Progenitor cell of endocrine pancreas (in vitro differentiated cells): ENCODE measurements at regions not wholly inside any gene's neighbourhood (a gene's known extent, or its start where the extent isn't known, plus 50 kb on each side); places are given as distances from the start of the nearest gene placed in this dataset.
"Not testable (repeated sequence)": the region's sequence is repeated elsewhere in the genome, so short reads cannot be mapped to it uniquely, and the experiment has no call there.

Experiments
- DNase-seq: peaks from one replicate; pipeline ENCODE4 v3.0.0; 2021; ENCODE audit warnings: low spot score; ENCODE audit not compliant: unreplicated experiment
- H3K27ac Mint-ChIP-seq: 2 replicates; pipeline ENCODE4 v1.8.0; 2021; ENCODE audit warnings: mild to moderate bottlenecking, moderate library complexity, mixed read lengths
- H3K27me3 Mint-ChIP-seq: 2 replicates; pipeline ENCODE4 v1.8.0; 2021; ENCODE audit warnings: mixed read lengths
- H3K36me3 Mint-ChIP-seq: 2 replicates; pipeline ENCODE4 v1.8.0; 2022; ENCODE audit warnings: mixed read lengths; ENCODE audit not compliant: insufficient read depth
- H3K4me1 Mint-ChIP-seq: 2 replicates; pipeline ENCODE4 v1.8.0; 2021; ENCODE audit warnings: low read depth, mixed read lengths
- H3K4me3 Mint-ChIP-seq: 2 replicates; pipeline ENCODE4 v1.8.0; 2021; ENCODE audit warnings: low read depth, mild to moderate bottlenecking, moderate library complexity, mixed read lengths
- H3K9me3 Mint-ChIP-seq: 2 replicates; pipeline ENCODE4 v1.8.0; 2021; ENCODE audit warnings: low read depth, mixed read lengths
- CTCF ChIP-seq: fragments of 200-600 bp; sonication (generic); IDR thresholded peaks from one replicate; pipeline ENCODE4 v1.5.0; 2021; ENCODE audit warnings: antibody characterized with exemption, mild to moderate bottlenecking; ENCODE audit not compliant: unreplicated experiment

GRCh38 chr5:105865834-105866233 is 1804.9 kb downstream of the EFNA5 start:
- Mint-ChIP-seq H3K4me3 (no peak overlapping the region), H3K36me3 (peaks cover 4% of the 10 kb centered on the region), H3K27me3 (no peaks in the 10 kb centered on the region), H3K27ac (no peak overlapping the region), H3K4me1 (no peaks in the 10 kb centered on the region), H3K9me3 (peaks cover 31% of the 10 kb centered on the region)
- no peak for TF ChIP-seq CTCF
- no peak for DNase-seq

GRCh38 chr5:105859350-105859749 is 1811.4 kb downstream of the EFNA5 start:
- H3K4me3 Mint-ChIP-seq, H3K27me3 Mint-ChIP-seq, H3K36me3 Mint-ChIP-seq, H3K27ac Mint-ChIP-seq, H3K4me1 Mint-ChIP-seq, DNase-seq: not testable (repeated sequence)
- H3K9me3 Mint-ChIP-seq, result peaks cover 32% of the 10 kb centered on the region

- DNase-seq, result no peak
- no peak for TF ChIP-seq CTCF
- no peaks in the 10 kb centered on the region for H3K9me3 Mint-ChIP-seq
- no peaks in the 10 kb centered on the region for H3K27me3 Mint-ChIP-seq
- no peaks in the 10 kb centered on the region for H3K4me1 Mint-ChIP-seq
- H3K4me3 Mint-ChIP-seq, result no peak overlapping the region
- H3K27ac Mint-ChIP-seq, result no peak overlapping the region
- H3K36me3 Mint-ChIP-seq, result no peaks in the 10 kb centered on the region
Observed at GRCh38 chr5:105849701-105850100, 1821.0 kb downstream of the EFNA5 start.

- no peak overlapping the region for H3K27ac Mint-ChIP-seq
- DNase-seq, result no peak
- H3K4me3 Mint-ChIP-seq, result no peak overlapping the region
- no peaks in the 10 kb centered on the region for H3K36me3 Mint-ChIP-seq
- no peaks in the 10 kb centered on the region for H3K27me3 Mint-ChIP-seq
- H3K4me1 Mint-ChIP-seq, result no peaks in the 10 kb centered on the region
- TF ChIP-seq CTCF, result no peak
- H3K9me3 Mint-ChIP-seq, result peaks cover 4% of the 10 kb centered on the region
Observed at GRCh38 chr5:105840800-105841199, 1829.9 kb downstream of the EFNA5 start.

- H3K36me3 Mint-ChIP-seq, result no peaks in the 10 kb centered on the region
- no peak for TF ChIP-seq CTCF
- H3K4me1 Mint-ChIP-seq, result no peaks in the 10 kb centered on the region
- H3K27ac Mint-ChIP-seq, result no peak overlapping the region
- H3K4me3 Mint-ChIP-seq, result no peak overlapping the region
- DNase-seq, result no peak
- peaks cover 4% of the 10 kb centered on the region for H3K9me3 Mint-ChIP-seq
- H3K27me3 Mint-ChIP-seq, result no peaks in the 10 kb centered on the region
Observed at GRCh38 chr5:105836887-105837286, 1833.8 kb downstream of the EFNA5 start.

GRCh38 chr5:105836268-105836667 is 1834.5 kb downstream of the EFNA5 start:
- Mint-ChIP-seq H3K4me3 (no peak overlapping the region), H3K27ac (no peak overlapping the region), H3K4me1 (no peaks in the 10 kb centered on the region), H3K36me3 (no peaks in the 10 kb centered on the region), H3K9me3 (peaks cover 4% of the 10 kb centered on the region), H3K27me3 (no peaks in the 10 kb centered on the region)
- TF ChIP-seq CTCF, result no peak
- no peak for DNase-seq
